SU-DHL-6 (cell line): ENCODE measurements at regions not wholly inside any gene's neighbourhood (a gene's known extent, or its start where the extent isn't known, plus 50 kb on each side); places are given as distances from the start of the nearest gene placed in this dataset.

Experiments used
- EZH2phosphoT487 ChIP-seq: fragments of 200-600 bp; sonication (generic), shearing (Covaris generic); conservative IDR thresholded peaks from 2 replicates; pipeline ENCODE4 v1.6.1; 2018; ENCODE audit warnings: mild to moderate bottlenecking, antibody characterized with exemption, low read length, moderate library complexity, mixed read lengths
- TF ChIP-seq, protein P1 (sequence below): fragments of 200-600 bp; sonication (generic); IDR thresholded peaks from one replicate; pipeline ENCODE4 v1.5.1; 2017; ENCODE audit warnings: antibody characterized with exemption, mild to moderate bottlenecking, low read length, moderate library complexity; ENCODE audit not compliant: insufficient read depth, poor library complexity, severe bottlenecking

DNA sequence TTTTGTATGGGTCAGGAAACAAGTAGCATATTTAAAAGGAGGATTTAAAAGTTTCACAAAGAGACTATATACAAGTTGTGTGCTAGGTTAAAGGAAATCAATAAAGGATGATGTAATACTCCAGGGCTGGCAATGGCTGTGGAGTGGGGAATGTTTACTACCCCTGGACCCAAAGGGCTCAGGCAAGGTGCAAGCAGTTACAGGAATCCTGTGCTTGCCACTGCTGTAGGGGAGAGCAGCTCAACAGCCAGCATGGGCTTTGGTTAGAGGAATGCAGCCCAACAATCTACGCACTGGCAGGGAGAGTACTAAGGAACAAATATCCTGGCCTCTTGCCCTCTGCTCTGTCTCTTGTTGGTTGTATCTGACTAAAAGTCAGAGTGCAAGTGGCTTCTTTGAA is 1642.2 kb downstream of the KHDRBS2 start:
- no peak for TF ChIP-seq EZH2phosphoT487
- TF ChIP-seq, protein P1, sequence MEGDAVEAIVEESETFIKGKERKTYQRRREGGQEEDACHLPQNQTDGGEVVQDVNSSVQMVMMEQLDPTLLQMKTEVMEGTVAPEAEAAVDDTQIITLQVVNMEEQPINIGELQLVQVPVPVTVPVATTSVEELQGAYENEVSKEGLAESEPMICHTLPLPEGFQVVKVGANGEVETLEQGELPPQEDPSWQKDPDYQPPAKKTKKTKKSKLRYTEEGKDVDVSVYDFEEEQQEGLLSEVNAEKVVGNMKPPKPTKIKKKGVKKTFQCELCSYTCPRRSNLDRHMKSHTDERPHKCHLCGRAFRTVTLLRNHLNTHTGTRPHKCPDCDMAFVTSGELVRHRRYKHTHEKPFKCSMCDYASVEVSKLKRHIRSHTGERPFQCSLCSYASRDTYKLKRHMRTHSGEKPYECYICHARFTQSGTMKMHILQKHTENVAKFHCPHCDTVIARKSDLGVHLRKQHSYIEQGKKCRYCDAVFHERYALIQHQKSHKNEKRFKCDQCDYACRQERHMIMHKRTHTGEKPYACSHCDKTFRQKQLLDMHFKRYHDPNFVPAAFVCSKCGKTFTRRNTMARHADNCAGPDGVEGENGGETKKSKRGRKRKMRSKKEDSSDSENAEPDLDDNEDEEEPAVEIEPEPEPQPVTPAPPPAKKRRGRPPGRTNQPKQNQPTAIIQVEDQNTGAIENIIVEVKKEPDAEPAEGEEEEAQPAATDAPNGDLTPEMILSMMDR, result no peak
